ENCODE measurements at regions not wholly inside any gene's neighbourhood (a gene's known extent, or its start where the extent isn't known, plus 50 kb on each side); places are given as distances from the start of the nearest gene placed in this dataset.
"Not testable (repeated sequence)": the region's sequence is repeated elsewhere in the genome, so short reads cannot be mapped to it uniquely, and the experiment has no call there.

DNA sequence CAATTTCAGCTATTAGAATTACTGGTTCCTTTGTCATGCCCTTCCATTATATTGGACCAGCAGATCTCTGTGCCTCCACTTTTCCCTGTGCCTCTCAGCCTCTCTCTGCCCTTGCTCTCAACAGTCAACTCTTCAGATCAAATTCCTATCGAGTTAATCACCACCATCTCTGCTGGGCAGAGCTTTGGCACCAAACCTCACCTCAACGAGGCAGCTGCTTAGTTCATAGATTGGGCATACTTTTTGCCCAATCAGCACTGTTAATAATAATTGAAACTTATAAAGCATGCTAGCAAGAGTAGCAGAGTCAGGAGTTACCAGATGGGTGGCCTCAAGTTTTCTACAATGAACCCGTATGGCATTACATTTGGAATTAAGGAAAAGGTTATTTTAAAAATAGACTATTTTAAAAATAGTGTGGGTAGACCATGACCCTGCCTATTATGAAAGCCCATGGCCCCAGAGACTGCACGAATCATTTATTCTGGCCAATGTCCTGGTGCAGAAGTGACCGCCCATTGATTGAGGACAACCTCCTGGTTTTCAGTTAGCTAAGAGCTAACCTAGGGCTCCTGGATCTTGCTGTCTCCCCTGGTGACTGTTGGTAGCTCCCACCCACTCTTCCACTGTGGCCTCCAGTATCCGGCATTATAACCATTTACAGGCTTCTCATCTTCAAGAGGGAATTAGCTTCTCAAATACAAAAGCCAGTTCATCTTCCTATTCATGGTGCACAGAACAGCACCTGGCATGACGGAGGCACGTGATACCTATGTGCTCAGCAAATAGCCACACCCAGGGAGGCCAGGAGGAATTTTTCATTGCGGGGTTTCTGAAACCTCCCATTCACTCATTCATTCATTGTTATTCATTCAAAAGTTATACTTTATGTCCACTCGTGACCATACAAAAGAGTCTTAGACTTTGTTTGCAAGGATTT, 265.4 kb downstream of the INHBA start:
- Histone ChIP-seq H4K20me1 (ENCODE audit: insufficient read depth, low read depth, low read length) (no peaks in the 10 kb centered on the region), H3K4me2 (ENCODE audit: low read depth, low read length, poor library complexity, severe bottlenecking) (no peak overlapping the region), H3K4me1 (ENCODE audit: low read length) (no peaks in the 10 kb centered on the region), H3K9ac (ENCODE audit: low read length) (no peak overlapping the region), H2AFZ (ENCODE audit: low read length) (no peak overlapping the region), H3K79me2 (ENCODE audit: low read length) (no peaks in the 10 kb centered on the region), H3K27ac (ENCODE audit: low read length) (no peak overlapping the region), H3K9me2 (replicated peaks; ENCODE audit: insufficient read depth, low read length) (no peaks in the 10 kb centered on the region), H3K36me3 (ENCODE audit: insufficient read depth, low read length) (no peaks in the 10 kb centered on the region), H3K9me3 (ENCODE audit: low read length) (peaks cover 11% of the 10 kb centered on the region), H3K27me3 (ENCODE audit: low read length) (no peaks in the 10 kb centered on the region), H3K4me3 (ENCODE audit: low read length) (no peak overlapping the region)
- DNase-seq = no peak

- Histone ChIP-seq H3K4me3 (ENCODE audit: low read length) (no peak overlapping the region), H3K27me3 (ENCODE audit: low read length) (no peaks in the 10 kb centered on the region), H3K4me1 (ENCODE audit: low read length) (no peaks in the 10 kb centered on the region), H3K36me3 (ENCODE audit: insufficient read depth, low read length) (no peaks in the 10 kb centered on the region), H3K9me3 (ENCODE audit: low read length) (peaks cover 11% of the 10 kb centered on the region), H4K20me1 (ENCODE audit: insufficient read depth, low read depth, low read length) (no peaks in the 10 kb centered on the region), H2AFZ (ENCODE audit: low read length) (no peak overlapping the region), H3K27ac (ENCODE audit: low read length) (no peak overlapping the region), H3K79me2 (ENCODE audit: low read length) (no peaks in the 10 kb centered on the region), H3K9me2 (replicated peaks; ENCODE audit: insufficient read depth, low read length) (no peaks in the 10 kb centered on the region), H3K9ac (ENCODE audit: low read length) (no peak overlapping the region), H3K4me2 (ENCODE audit: low read depth, low read length, poor library complexity, severe bottlenecking) (no peak overlapping the region)
- no peak for DNase-seq
These were observed 266.8 kb downstream of the INHBA start for GRCh38 chr7:41436139-41436538.

DNA sequence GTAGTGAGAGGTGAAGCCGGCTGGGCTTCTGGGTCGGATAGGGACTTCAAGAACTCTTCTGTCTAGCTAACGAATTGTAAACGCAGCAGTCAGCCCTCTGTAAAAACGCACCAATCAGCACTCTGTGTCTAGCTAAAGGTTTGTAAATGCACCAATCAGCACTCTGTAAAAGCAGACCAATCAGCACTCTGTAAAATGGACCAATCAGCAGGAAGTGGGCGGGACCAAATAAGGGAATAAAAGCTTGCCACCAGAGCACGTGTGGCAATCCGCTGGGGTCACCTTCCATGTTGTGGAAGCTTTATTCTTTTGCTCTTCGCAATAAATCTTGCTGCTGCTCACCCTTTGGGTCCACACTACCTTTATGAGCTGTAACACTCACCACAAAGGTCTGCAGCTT, 267.9 kb downstream of the INHBA start:
- H3K27ac ChIP-seq (ENCODE audit: low read length); H3K27me3 ChIP-seq (ENCODE audit: low read length); H2AFZ ChIP-seq (ENCODE audit: low read length); H3K4me2 ChIP-seq (ENCODE audit: low read depth, low read length, poor library complexity, severe bottlenecking); DNase-seq; H3K9ac ChIP-seq (ENCODE audit: low read length); H4K20me1 ChIP-seq (ENCODE audit: insufficient read depth, low read depth, low read length); H3K4me1 ChIP-seq (ENCODE audit: low read length); H3K79me2 ChIP-seq (ENCODE audit: low read length); H3K36me3 ChIP-seq (ENCODE audit: insufficient read depth, low read length); H3K4me3 ChIP-seq (ENCODE audit: low read length); H3K9me2 ChIP-seq (replicated peaks; ENCODE audit: insufficient read depth, low read length): not testable (repeated sequence)
- H3K9me3 ChIP-seq (ENCODE audit: low read length) = peaks cover 11% of the 10 kb centered on the region

- no peak for DNase-seq
- no peaks in the 10 kb centered on the region for H3K9me2 ChIP-seq (replicated peaks; ENCODE audit: insufficient read depth, low read length)
- no peak overlapping the region for H3K9ac ChIP-seq (ENCODE audit: low read length)
- H3K4me2 ChIP-seq (ENCODE audit: low read depth, low read length, poor library complexity, severe bottlenecking) = no peak overlapping the region
- no peak overlapping the region for H3K27ac ChIP-seq (ENCODE audit: low read length)
- H3K79me2 ChIP-seq (ENCODE audit: low read length) = no peaks in the 10 kb centered on the region
- H2AFZ ChIP-seq (ENCODE audit: low read length) = no peak overlapping the region
- no peaks in the 10 kb centered on the region for H4K20me1 ChIP-seq (ENCODE audit: insufficient read depth, low read depth, low read length)
- H3K4me1 ChIP-seq (ENCODE audit: low read length) = no peaks in the 10 kb centered on the region
- H3K9me3 ChIP-seq (ENCODE audit: low read length) = peaks cover 11% of the 10 kb centered on the region
- no peaks in the 10 kb centered on the region for H3K27me3 ChIP-seq (ENCODE audit: low read length)
- no peak overlapping the region for H3K4me3 ChIP-seq (ENCODE audit: low read length)
- H3K36me3 ChIP-seq (ENCODE audit: insufficient read depth, low read length) = no peaks in the 10 kb centered on the region
These were observed 271.2 kb downstream of the INHBA start for GRCh38 chr7:41431671-41432070.

DNA sequence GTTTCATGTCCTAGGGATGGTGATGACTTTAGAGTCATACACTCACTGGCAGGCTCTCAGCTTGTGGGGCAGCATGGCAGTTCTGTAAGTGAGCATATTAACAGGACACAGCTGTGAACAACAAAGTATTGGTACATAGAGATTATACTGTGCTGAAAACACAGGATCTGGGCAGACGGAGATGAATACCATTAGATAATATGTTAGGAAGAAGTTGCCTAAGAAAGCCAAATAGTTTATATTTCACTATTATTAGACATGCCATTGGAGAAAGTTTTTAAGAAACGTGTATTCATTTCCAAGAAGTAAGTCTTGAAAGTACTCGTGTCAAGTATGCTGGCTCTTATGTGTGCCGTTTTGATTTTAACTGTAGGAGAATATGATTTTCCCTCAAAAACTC, 274.5 kb downstream of the INHBA start:
- H3K9me2 ChIP-seq (replicated peaks; ENCODE audit: insufficient read depth, low read length) = no peaks in the 10 kb centered on the region
- no peak overlapping the region for H3K9ac ChIP-seq (ENCODE audit: low read length)
- no peak overlapping the region for H3K27ac ChIP-seq (ENCODE audit: low read length)
- peaks cover 2% of the 10 kb centered on the region; the same call in 1 of the 2 replicates for H3K9me3 ChIP-seq (ENCODE audit: low read length)
- H4K20me1 ChIP-seq (ENCODE audit: insufficient read depth, low read depth, low read length) = no peaks in the 10 kb centered on the region
- H3K79me2 ChIP-seq (ENCODE audit: low read length) = no peaks in the 10 kb centered on the region
- H3K4me1 ChIP-seq (ENCODE audit: low read length) = no peaks in the 10 kb centered on the region
- no peak overlapping the region for H3K4me3 ChIP-seq (ENCODE audit: low read length)
- no peaks in the 10 kb centered on the region for H3K27me3 ChIP-seq (ENCODE audit: low read length)
- no peak for DNase-seq
- H3K36me3 ChIP-seq (ENCODE audit: insufficient read depth, low read length) = no peaks in the 10 kb centered on the region
- no peak overlapping the region for H2AFZ ChIP-seq (ENCODE audit: low read length)
- no peak overlapping the region for H3K4me2 ChIP-seq (ENCODE audit: low read depth, low read length, poor library complexity, severe bottlenecking)

DNA sequence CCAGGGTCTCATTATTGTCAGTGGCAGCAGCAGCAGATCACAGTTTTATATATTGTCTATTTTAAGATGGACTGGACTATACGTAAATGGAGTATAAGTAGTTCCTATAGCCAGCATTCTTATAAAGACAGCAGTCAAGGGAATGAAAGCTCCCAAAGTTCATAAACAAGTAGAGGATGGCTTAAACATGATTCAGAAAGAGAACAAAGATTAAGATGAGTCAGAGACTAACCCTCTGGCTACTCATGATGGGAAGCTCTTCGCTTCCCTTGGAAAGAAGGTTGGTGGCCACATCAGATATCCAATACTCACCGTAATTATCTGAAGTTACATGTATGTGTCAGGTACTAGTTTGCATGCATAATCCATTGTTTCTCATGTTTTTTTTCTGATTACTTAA, 277.0 kb downstream of the INHBA start:
- Histone ChIP-seq H3K9ac (ENCODE audit: low read length) (no peak overlapping the region), H3K36me3 (ENCODE audit: insufficient read depth, low read length) (no peaks in the 10 kb centered on the region), H3K79me2 (ENCODE audit: low read length) (no peaks in the 10 kb centered on the region), H4K20me1 (ENCODE audit: insufficient read depth, low read depth, low read length) (no peaks in the 10 kb centered on the region), H3K4me1 (ENCODE audit: low read length) (no peaks in the 10 kb centered on the region), H3K4me2 (ENCODE audit: low read depth, low read length, poor library complexity, severe bottlenecking) (no peak overlapping the region), H3K9me3 (ENCODE audit: low read length) (no peaks in the 10 kb centered on the region), H2AFZ (ENCODE audit: low read length) (no peak overlapping the region), H3K9me2 (replicated peaks; ENCODE audit: insufficient read depth, low read length) (no peaks in the 10 kb centered on the region), H3K4me3 (ENCODE audit: low read length) (no peak overlapping the region), H3K27me3 (ENCODE audit: low read length) (no peaks in the 10 kb centered on the region), H3K27ac (ENCODE audit: low read length) (no peak overlapping the region)
- DNase-seq = no peak

DNA sequence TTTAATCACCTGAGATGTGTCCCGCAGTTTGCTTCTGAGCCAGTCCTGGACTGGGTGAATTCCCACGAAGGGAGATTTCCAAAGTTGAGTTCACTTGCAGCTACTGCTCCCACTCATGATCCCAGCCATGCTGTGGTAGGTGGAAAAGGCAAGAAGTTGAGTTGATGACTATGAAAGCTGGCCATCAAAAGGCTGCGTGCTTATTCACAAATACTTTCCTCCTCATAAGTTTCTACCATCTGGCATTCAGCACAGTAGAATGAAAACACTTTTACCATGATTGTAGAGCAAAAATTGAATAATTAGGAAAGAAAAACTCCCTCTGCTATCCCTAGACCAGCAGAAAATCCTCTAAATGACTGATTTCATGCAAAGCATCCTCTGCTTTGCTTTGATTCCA, 281.8 kb downstream of the INHBA start:
- Histone ChIP-seq H3K9ac (ENCODE audit: low read length) (no peak overlapping the region), H3K36me3 (ENCODE audit: insufficient read depth, low read length) (no peaks in the 10 kb centered on the region), H3K4me2 (ENCODE audit: low read depth, low read length, poor library complexity, severe bottlenecking) (no peak overlapping the region), H3K27me3 (ENCODE audit: low read length) (no peaks in the 10 kb centered on the region), H3K9me3 (ENCODE audit: low read length) (no peaks in the 10 kb centered on the region), H4K20me1 (ENCODE audit: insufficient read depth, low read depth, low read length) (no peaks in the 10 kb centered on the region), H3K79me2 (ENCODE audit: low read length) (no peaks in the 10 kb centered on the region), H3K9me2 (replicated peaks; ENCODE audit: insufficient read depth, low read length) (no peaks in the 10 kb centered on the region), H3K4me3 (ENCODE audit: low read length) (no peak overlapping the region), H2AFZ (ENCODE audit: low read length) (no peak overlapping the region), H3K4me1 (ENCODE audit: low read length) (no peaks in the 10 kb centered on the region), H3K27ac (ENCODE audit: low read length) (no peak overlapping the region)
- no peak for DNase-seq

GRCh38 chr7:41420421-41420820, 282.5 kb downstream of the INHBA start:
- H3K4me1 ChIP-seq (ENCODE audit: low read length) = no peaks in the 10 kb centered on the region
- no peaks in the 10 kb centered on the region for H4K20me1 ChIP-seq (ENCODE audit: insufficient read depth, low read depth, low read length)
- no peak overlapping the region for H3K9ac ChIP-seq (ENCODE audit: low read length)
- H3K4me3 ChIP-seq (ENCODE audit: low read length) = no peak overlapping the region
- no peak overlapping the region for H3K27ac ChIP-seq (ENCODE audit: low read length)
- H3K9me2 ChIP-seq (replicated peaks; ENCODE audit: insufficient read depth, low read length) = no peaks in the 10 kb centered on the region
- H3K36me3 ChIP-seq (ENCODE audit: insufficient read depth, low read length) = no peaks in the 10 kb centered on the region
- no peaks in the 10 kb centered on the region for H3K27me3 ChIP-seq (ENCODE audit: low read length)
- H3K9me3 ChIP-seq (ENCODE audit: low read length) = no peaks in the 10 kb centered on the region
- H3K79me2 ChIP-seq (ENCODE audit: low read length) = no peaks in the 10 kb centered on the region
- no peak for DNase-seq
- H2AFZ ChIP-seq (ENCODE audit: low read length) = no peak overlapping the region
- no peak overlapping the region for H3K4me2 ChIP-seq (ENCODE audit: low read depth, low read length, poor library complexity, severe bottlenecking)
